ENCODE measurements at regions not wholly inside any gene's neighbourhood (a gene's known extent, or its start where the extent isn't known, plus 50 kb on each side); places are given as distances from the start of the nearest gene placed in this dataset.

DNA sequence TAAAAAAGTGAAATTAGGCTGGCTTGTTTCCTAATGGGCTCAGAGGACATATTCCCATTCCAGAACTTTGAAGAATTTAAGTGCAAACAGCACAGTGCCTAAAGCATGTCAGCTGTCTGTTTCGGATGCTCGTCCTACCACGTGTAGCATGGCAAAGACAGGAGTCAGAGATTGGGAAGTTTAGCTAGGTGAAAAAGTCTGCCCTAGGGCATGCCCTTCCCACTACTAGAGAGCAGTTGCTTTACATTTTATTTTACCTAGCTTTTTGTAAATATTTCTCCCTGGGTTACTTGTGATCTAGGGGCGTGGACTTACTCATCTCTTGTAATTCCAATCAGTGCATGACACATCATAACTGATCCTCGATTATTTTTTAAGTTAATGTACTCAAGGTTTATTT is 111.1 kb downstream of the LMO4 start:
- Histone ChIP-seq H3K36me3 (ENCODE audit: control insufficient read depth, insufficient read depth, low read length, severe bottlenecking) (no peaks in the 10 kb centered on the region), H3K9ac (ENCODE audit: low read length) (no peak overlapping the region), H3K4me1 (ENCODE audit: control insufficient read depth, insufficient read depth, low read length) (peaks cover 16% of the 10 kb centered on the region), H3K27me3 (replicated peaks; ENCODE audit: control insufficient read depth, insufficient read depth, low read length) (no peaks in the 10 kb centered on the region), H3K4me3 (ENCODE audit: low read length) (no peak overlapping the region), H3K9me3 (ENCODE audit: control insufficient read depth, low read length) (no peaks in the 10 kb centered on the region)
- no peak for DNase-seq (ENCODE audit: low read depth)

- no peaks in the 10 kb centered on the region for H3K27me3 ChIP-seq (replicated peaks; ENCODE audit: control insufficient read depth, insufficient read depth, low read length)
- no peaks in the 10 kb centered on the region for H3K36me3 ChIP-seq (ENCODE audit: control insufficient read depth, insufficient read depth, low read length, severe bottlenecking)
- no peaks in the 10 kb centered on the region for H3K9me3 ChIP-seq (ENCODE audit: control insufficient read depth, low read length)
- no peak overlapping the region for H3K4me3 ChIP-seq (ENCODE audit: low read length)
- peaks cover 21% of the 10 kb centered on the region for H3K4me1 ChIP-seq (ENCODE audit: control insufficient read depth, insufficient read depth, low read length)
- DNase-seq (ENCODE audit: low read depth): no peak
- H3K9ac ChIP-seq (ENCODE audit: low read length): no peak overlapping the region
Measured at GRCh38 chr1:87449348-87449963, 120.8 kb downstream of the LMO4 start.

DNA sequence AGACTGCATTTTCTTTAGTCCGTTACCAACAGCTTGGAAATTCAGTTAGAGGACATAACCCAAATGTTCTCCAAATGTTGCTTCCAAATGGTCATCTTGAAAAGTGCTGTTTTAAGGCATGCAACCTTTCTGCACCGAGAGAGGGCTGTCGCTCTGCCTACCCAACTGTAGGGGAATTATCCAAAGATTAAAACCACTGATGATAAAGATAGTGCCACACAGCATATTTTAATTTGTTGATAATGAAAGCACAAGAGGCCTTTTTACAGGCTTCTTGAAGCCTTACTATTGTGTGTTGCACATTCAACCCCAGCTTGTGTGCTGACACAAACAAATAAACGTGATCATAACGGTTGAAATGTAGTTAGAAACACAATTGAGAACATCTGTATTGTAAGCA is 121.5 kb downstream of the LMO4 start:
- Histone ChIP-seq H3K9ac (ENCODE audit: low read length) (no peak overlapping the region), H3K4me3 (ENCODE audit: low read length) (no peak overlapping the region), H3K9me3 (ENCODE audit: control insufficient read depth, low read length) (no peaks in the 10 kb centered on the region), H3K36me3 (ENCODE audit: control insufficient read depth, insufficient read depth, low read length, severe bottlenecking) (no peaks in the 10 kb centered on the region), H3K27me3 (replicated peaks; ENCODE audit: control insufficient read depth, insufficient read depth, low read length) (no peaks in the 10 kb centered on the region), H3K4me1 (ENCODE audit: control insufficient read depth, insufficient read depth, low read length) (peaks cover 21% of the 10 kb centered on the region)
- DNase-seq (ENCODE audit: low read depth): no peak

DNA sequence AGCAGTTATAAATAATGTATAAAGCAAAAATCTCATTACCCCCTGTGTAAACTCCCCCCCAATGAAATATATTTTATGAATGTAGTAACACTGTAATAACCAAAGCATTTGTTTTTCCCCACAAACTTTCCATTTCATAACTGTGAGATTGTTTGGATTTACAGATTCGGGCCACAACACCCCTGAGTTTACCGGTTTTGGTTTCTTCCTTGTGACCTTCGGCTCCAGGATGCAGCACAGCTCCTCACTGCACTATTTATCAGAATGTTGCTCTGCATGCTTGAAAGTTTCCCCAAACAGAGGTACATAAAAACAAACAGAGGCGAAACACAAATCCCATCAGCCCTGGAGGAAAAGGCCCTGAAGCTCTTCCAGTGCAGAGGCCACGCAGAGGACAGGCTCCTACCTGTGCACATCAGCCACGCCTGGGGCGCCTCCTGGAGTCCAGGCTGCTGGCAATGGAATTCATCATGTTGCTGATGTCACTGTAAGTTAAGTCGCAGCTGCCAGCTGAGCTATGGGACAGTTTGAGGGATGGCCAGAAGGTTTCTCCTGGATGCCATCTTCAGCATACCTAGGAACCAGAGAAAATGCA is 122.0 kb downstream of the LMO4 start:
- DNase-seq (ENCODE audit: low read depth): no peak
- Histone ChIP-seq H3K27me3 (replicated peaks; ENCODE audit: control insufficient read depth, insufficient read depth, low read length) (no peaks in the 10 kb centered on the region), H3K9ac (ENCODE audit: low read length) (no peak overlapping the region), H3K4me3 (ENCODE audit: low read length) (no peak overlapping the region), H3K36me3 (ENCODE audit: control insufficient read depth, insufficient read depth, low read length, severe bottlenecking) (no peaks in the 10 kb centered on the region), H3K4me1 (ENCODE audit: control insufficient read depth, insufficient read depth, low read length) (peaks cover 21% of the 10 kb centered on the region), H3K9me3 (ENCODE audit: control insufficient read depth, low read length) (no peaks in the 10 kb centered on the region)

- Histone ChIP-seq H3K36me3 (ENCODE audit: control insufficient read depth, insufficient read depth, low read length, severe bottlenecking) (no peaks in the 10 kb centered on the region), H3K4me1 (ENCODE audit: control insufficient read depth, insufficient read depth, low read length) (peaks cover 21% of the 10 kb centered on the region)
- DNase-seq (ENCODE audit: low read depth): peak; percentile 8
Measured at GRCh38 chr1:87451229-87451920, 122.7 kb downstream of the LMO4 start.

DNA sequence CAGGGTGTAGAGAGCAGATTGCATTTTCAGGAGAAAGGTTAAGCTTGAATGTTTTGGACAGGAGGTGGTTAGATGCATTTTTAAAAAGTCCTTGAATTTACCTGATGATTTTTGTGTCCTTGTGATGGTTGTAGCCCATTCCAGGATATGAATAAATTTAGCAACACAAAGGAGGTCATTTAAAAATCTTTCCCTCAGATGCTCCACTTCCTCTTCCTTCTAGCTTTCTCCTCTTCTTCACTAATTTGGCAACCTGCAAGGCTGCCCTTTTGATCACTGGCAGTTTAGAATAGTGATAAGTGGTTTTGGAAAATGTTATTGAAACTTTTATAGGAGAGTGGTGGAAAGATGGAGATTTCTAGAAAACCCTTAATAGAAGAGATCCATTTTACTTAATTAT is 124.0 kb downstream of the LMO4 start:
- H3K27me3 ChIP-seq (replicated peaks; ENCODE audit: control insufficient read depth, insufficient read depth, low read length): no peaks in the 10 kb centered on the region
- no peak overlapping the region for H3K4me3 ChIP-seq (ENCODE audit: low read length)
- H3K36me3 ChIP-seq (ENCODE audit: control insufficient read depth, insufficient read depth, low read length, severe bottlenecking): no peaks in the 10 kb centered on the region
- no peak overlapping the region for H3K9ac ChIP-seq (ENCODE audit: low read length)
- H3K4me1 ChIP-seq (ENCODE audit: control insufficient read depth, insufficient read depth, low read length): peaks cover 21% of the 10 kb centered on the region
- DNase-seq (ENCODE audit: low read depth): no peak
- no peaks in the 10 kb centered on the region for H3K9me3 ChIP-seq (ENCODE audit: control insufficient read depth, low read length)

More at GRCh38 chr1:87451229-87451920, 122.7 kb downstream of the LMO4 start:
- Histone ChIP-seq H3K9me3 (ENCODE audit: control insufficient read depth, low read length) (no peaks in the 10 kb centered on the region), H3K27me3 (replicated peaks; ENCODE audit: control insufficient read depth, insufficient read depth, low read length) (no peaks in the 10 kb centered on the region), H3K9ac (ENCODE audit: low read length) (no peak overlapping the region), H3K4me3 (ENCODE audit: low read length) (no peak overlapping the region)

- Histone ChIP-seq H3K9ac (ENCODE audit: low read length) (no peak overlapping the region), H3K27me3 (replicated peaks; ENCODE audit: control insufficient read depth, insufficient read depth, low read length) (no peaks in the 10 kb centered on the region), H3K4me1 (ENCODE audit: control insufficient read depth, insufficient read depth, low read length) (peaks cover 5% of the 10 kb centered on the region), H3K4me3 (ENCODE audit: low read length) (no peak overlapping the region), H3K36me3 (ENCODE audit: control insufficient read depth, insufficient read depth, low read length, severe bottlenecking) (no peaks in the 10 kb centered on the region), H3K9me3 (ENCODE audit: control insufficient read depth, low read length) (peaks cover 3% of the 10 kb centered on the region)
- no peak for DNase-seq (ENCODE audit: low read depth)
Measured at GRCh38 chr1:87457408-87457807, 128.7 kb downstream of the LMO4 start.

GRCh38 chr1:87462894-87463293 is 134.2 kb downstream of the LMO4 start:
- no peak for DNase-seq (ENCODE audit: low read depth)

GRCh38 chr1:87464022-87464490 is 135.4 kb downstream of the LMO4 start:
- Histone ChIP-seq H3K4me1 (ENCODE audit: control insufficient read depth, insufficient read depth, low read length) (peaks cover 20% of the 10 kb centered on the region), H3K4me3 (ENCODE audit: low read length) (no peak overlapping the region)

More at GRCh38 chr1:87462894-87463293, 134.2 kb downstream of the LMO4 start:
- no peak overlapping the region for H3K9ac ChIP-seq (ENCODE audit: low read length)
- peaks cover 3% of the 10 kb centered on the region for H3K9me3 ChIP-seq (ENCODE audit: control insufficient read depth, low read length)
- no peaks in the 10 kb centered on the region for H3K36me3 ChIP-seq (ENCODE audit: control insufficient read depth, insufficient read depth, low read length, severe bottlenecking)
- H3K27me3 ChIP-seq (replicated peaks; ENCODE audit: control insufficient read depth, insufficient read depth, low read length): no peaks in the 10 kb centered on the region
- H3K4me3 ChIP-seq (ENCODE audit: low read length): no peak overlapping the region
- H3K4me1 ChIP-seq (ENCODE audit: control insufficient read depth, insufficient read depth, low read length): peaks cover 20% of the 10 kb centered on the region

DNA sequence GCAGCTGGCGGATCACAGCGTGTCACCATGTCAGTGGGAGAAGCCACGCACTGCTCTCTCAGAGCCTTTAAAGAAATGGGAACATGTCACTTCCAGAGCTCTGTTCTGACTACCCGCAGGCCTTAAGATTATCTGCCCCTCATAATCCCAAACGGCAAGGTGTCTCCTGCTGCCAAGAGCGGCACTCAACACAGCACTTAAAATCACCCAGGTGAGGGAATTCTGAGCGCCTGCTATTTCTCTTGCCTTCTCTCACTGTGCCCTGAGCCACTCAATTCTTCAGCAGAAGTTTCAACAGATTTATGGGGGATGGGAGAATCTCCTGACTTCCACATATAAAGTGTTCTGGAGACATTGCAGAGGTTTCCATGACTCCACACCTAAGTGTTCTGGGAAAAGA is 137.9 kb downstream of the LMO4 start:
- DNase-seq (ENCODE audit: low read depth): no peak
- no peak overlapping the region for H3K9ac ChIP-seq (ENCODE audit: low read length)
- H3K4me3 ChIP-seq (ENCODE audit: low read length): no peak overlapping the region
- no peaks in the 10 kb centered on the region for H3K9me3 ChIP-seq (ENCODE audit: control insufficient read depth, low read length)
- no peaks in the 10 kb centered on the region for H3K27me3 ChIP-seq (replicated peaks; ENCODE audit: control insufficient read depth, insufficient read depth, low read length)
- H3K4me1 ChIP-seq (ENCODE audit: control insufficient read depth, insufficient read depth, low read length): peaks cover 20% of the 10 kb centered on the region
- no peaks in the 10 kb centered on the region for H3K36me3 ChIP-seq (ENCODE audit: control insufficient read depth, insufficient read depth, low read length, severe bottlenecking)

More at GRCh38 chr1:87464022-87464490, 135.4 kb downstream of the LMO4 start:
- Histone ChIP-seq H3K27me3 (replicated peaks; ENCODE audit: control insufficient read depth, insufficient read depth, low read length) (no peaks in the 10 kb centered on the region), H3K9me3 (ENCODE audit: control insufficient read depth, low read length) (peaks cover 3% of the 10 kb centered on the region), H3K9ac (ENCODE audit: low read length) (no peak overlapping the region), H3K36me3 (ENCODE audit: control insufficient read depth, insufficient read depth, low read length, severe bottlenecking) (no peaks in the 10 kb centered on the region)
- peak; percentile 1 for DNase-seq (ENCODE audit: low read depth)

DNA sequence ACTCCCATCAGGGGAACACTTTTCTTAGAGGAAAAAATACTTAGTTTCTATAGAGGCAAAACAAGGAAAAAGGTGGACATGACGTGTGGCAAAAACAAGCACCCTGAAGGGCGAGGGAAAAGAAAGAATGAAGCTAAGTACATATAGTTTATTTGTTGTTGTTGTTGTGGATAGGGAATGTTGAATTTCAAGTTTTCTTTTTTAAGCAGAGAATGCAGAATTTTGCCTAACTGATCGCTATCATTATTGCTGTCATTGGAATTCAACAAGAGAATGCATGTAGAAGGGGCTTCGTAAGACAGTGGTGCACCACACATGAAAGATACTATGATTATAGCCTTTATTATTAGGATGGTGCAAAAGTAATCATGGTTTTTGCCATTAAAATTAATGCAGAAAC is 144.0 kb downstream of the LMO4 start:
- no peaks in the 10 kb centered on the region for H3K36me3 ChIP-seq (ENCODE audit: control insufficient read depth, insufficient read depth, low read length, severe bottlenecking)
- no peaks in the 10 kb centered on the region for H3K9me3 ChIP-seq (ENCODE audit: control insufficient read depth, low read length)
- no peak for DNase-seq (ENCODE audit: low read depth)
- H3K9ac ChIP-seq (ENCODE audit: low read length): no peak overlapping the region
- H3K4me3 ChIP-seq (ENCODE audit: low read length): no peak overlapping the region
- H3K4me1 ChIP-seq (ENCODE audit: control insufficient read depth, insufficient read depth, low read length): no peaks in the 10 kb centered on the region
- no peaks in the 10 kb centered on the region for H3K27me3 ChIP-seq (replicated peaks; ENCODE audit: control insufficient read depth, insufficient read depth, low read length)
